ENCODE measurements at regions not wholly inside any gene's neighbourhood (a gene's known extent, or its start where the extent isn't known, plus 50 kb on each side); places are given as distances from the start of the nearest gene placed in this dataset.

- peak overlapping the region; percentile 58 for H3K9ac ChIP-seq (ENCODE audit: low read depth, low read length, poor library complexity, severe bottlenecking)
- no peaks in the 10 kb centered on the region for H3F3A ChIP-seq (ENCODE audit: low read depth)
- peak overlapping the region; percentile 71 for H3K4me2 ChIP-seq (ENCODE audit: low read depth, low read length, poor library complexity, severe bottlenecking)
- H3K4me3 ChIP-seq (ENCODE audit: low read length, poor library complexity, severe bottlenecking): peak overlapping the region; percentile 53
- no peak for TF ChIP-seq EZH2phosphoT487 (IDR thresholded peaks at IDR 0.05; ENCODE audit: borderline replicate concordance)
- no peak for TF ChIP-seq CTCF (conservative IDR thresholded peaks at IDR 0.05; ENCODE audit: low read length)
- H3K79me2 ChIP-seq (ENCODE audit: insufficient read depth, low read length): no peaks in the 10 kb centered on the region
- no peaks in the 10 kb centered on the region for H3K9me3 ChIP-seq (ENCODE audit: insufficient read depth, low read depth, low read length)
- H3K9me2 ChIP-seq (replicated peaks; ENCODE audit: low read depth, low read length): no peaks in the 10 kb centered on the region
- H4K20me1 ChIP-seq (ENCODE audit: insufficient read depth, low read length, poor library complexity, severe bottlenecking): no peaks in the 10 kb centered on the region
- H3K4me1 ChIP-seq (ENCODE audit: insufficient read depth, low read length, poor library complexity, severe bottlenecking): peaks cover 40% of the 10 kb centered on the region
- H3K27me3 ChIP-seq (ENCODE audit: insufficient read depth, low read length, poor library complexity, severe bottlenecking): no peaks in the 10 kb centered on the region
- H2AFZ ChIP-seq (ENCODE audit: low read length): peak overlapping the region; percentile 72
- H3K36me3 ChIP-seq (ENCODE audit: insufficient read depth, low read length): no peaks in the 10 kb centered on the region
Observed at GRCh38 chr6:138577151-138577915, 78.0 kb upstream of the NHSL1 start.

DNA sequence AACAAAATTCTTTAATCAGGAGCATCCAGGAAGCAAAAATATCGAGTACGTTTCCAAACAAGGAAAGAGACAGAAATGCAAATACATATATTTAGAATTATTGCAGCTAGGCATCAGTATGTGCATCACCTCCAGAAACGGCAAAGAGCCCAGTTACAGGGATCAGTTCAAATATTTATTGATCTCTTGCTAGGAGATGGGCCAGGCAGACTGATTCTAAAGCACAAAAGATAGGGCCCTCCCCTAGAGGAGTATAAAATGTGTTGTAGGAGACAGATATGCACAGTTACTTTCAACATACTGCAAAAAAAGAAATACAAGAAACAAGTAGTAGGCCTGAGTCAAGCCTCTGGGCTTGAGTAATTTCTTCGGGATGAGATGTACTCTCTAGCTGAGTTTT is 80.7 kb upstream of the NHSL1 start:
- no peak overlapping the region for H2AFZ ChIP-seq (ENCODE audit: low read length)
- no peak overlapping the region for H3K9ac ChIP-seq (ENCODE audit: low read depth, low read length, poor library complexity, severe bottlenecking)
- H4K20me1 ChIP-seq (ENCODE audit: insufficient read depth, low read length, poor library complexity, severe bottlenecking): no peaks in the 10 kb centered on the region
- TF ChIP-seq EZH2phosphoT487 (IDR thresholded peaks at IDR 0.05; ENCODE audit: borderline replicate concordance) (no peak), CTCF (conservative IDR thresholded peaks at IDR 0.05; ENCODE audit: low read length) (no peak)
- H3K79me2 ChIP-seq (ENCODE audit: insufficient read depth, low read length): no peaks in the 10 kb centered on the region
- no peak overlapping the region for H3K4me2 ChIP-seq (ENCODE audit: low read depth, low read length, poor library complexity, severe bottlenecking)
- no peaks in the 10 kb centered on the region for H3K36me3 ChIP-seq (ENCODE audit: insufficient read depth, low read length)
- no peak overlapping the region for H3K4me3 ChIP-seq (ENCODE audit: low read length, poor library complexity, severe bottlenecking)
- H3K4me1 ChIP-seq (ENCODE audit: insufficient read depth, low read length, poor library complexity, severe bottlenecking): peaks cover 56% of the 10 kb centered on the region
- no peaks in the 10 kb centered on the region for H3K9me3 ChIP-seq (ENCODE audit: insufficient read depth, low read depth, low read length)
- H3K27me3 ChIP-seq (ENCODE audit: insufficient read depth, low read length, poor library complexity, severe bottlenecking): no peaks in the 10 kb centered on the region
- H3K9me2 ChIP-seq (replicated peaks; ENCODE audit: low read depth, low read length): no peaks in the 10 kb centered on the region
- H3F3A ChIP-seq (ENCODE audit: low read depth): no peaks in the 10 kb centered on the region

GRCh38 chr6:138580801-138581200 is 81.5 kb upstream of the NHSL1 start:
- TF ChIP-seq CTCF (conservative IDR thresholded peaks at IDR 0.05; ENCODE audit: low read length) (no peak), EZH2phosphoT487 (IDR thresholded peaks at IDR 0.05; ENCODE audit: borderline replicate concordance) (no peak)
- peaks cover 50% of the 10 kb centered on the region for H3K4me1 ChIP-seq (ENCODE audit: insufficient read depth, low read length, poor library complexity, severe bottlenecking)

More at GRCh38 chr6:138580801-138581200, 81.5 kb upstream of the NHSL1 start:
- H4K20me1 ChIP-seq (ENCODE audit: insufficient read depth, low read length, poor library complexity, severe bottlenecking): no peaks in the 10 kb centered on the region
- H3K9me2 ChIP-seq (replicated peaks; ENCODE audit: low read depth, low read length): no peaks in the 10 kb centered on the region
- H3K4me2 ChIP-seq (ENCODE audit: low read depth, low read length, poor library complexity, severe bottlenecking): no peak overlapping the region
- H2AFZ ChIP-seq (ENCODE audit: low read length): no peak overlapping the region
- no peaks in the 10 kb centered on the region for H3F3A ChIP-seq (ENCODE audit: low read depth)
- no peaks in the 10 kb centered on the region for H3K27me3 ChIP-seq (ENCODE audit: insufficient read depth, low read length, poor library complexity, severe bottlenecking)
- H3K9ac ChIP-seq (ENCODE audit: low read depth, low read length, poor library complexity, severe bottlenecking): no peak overlapping the region
- no peaks in the 10 kb centered on the region for H3K36me3 ChIP-seq (ENCODE audit: insufficient read depth, low read length)
- no peaks in the 10 kb centered on the region for H3K79me2 ChIP-seq (ENCODE audit: insufficient read depth, low read length)
- no peak overlapping the region for H3K4me3 ChIP-seq (ENCODE audit: low read length, poor library complexity, severe bottlenecking)
- H3K9me3 ChIP-seq (ENCODE audit: insufficient read depth, low read depth, low read length): no peaks in the 10 kb centered on the region

Data from Loucy (cell line).